GM12873 (cell line): ENCODE measurements at regions not wholly inside any gene's neighbourhood (a gene's known extent, or its start where the extent isn't known, plus 50 kb on each side); places are given as distances from the start of the nearest gene placed in this dataset.

Experiments
- TF ChIP-seq, protein P1 (sequence below): IDR thresholded peaks from 2 replicates; pipeline ENCODE4 v1.5.1; 2012; ENCODE audit warnings: low read depth, mild to moderate bottlenecking, moderate library complexity, low read length, control low read depth; ENCODE audit not compliant: insufficient read depth; ENCODE audit errors: missing control alignments

DNA sequence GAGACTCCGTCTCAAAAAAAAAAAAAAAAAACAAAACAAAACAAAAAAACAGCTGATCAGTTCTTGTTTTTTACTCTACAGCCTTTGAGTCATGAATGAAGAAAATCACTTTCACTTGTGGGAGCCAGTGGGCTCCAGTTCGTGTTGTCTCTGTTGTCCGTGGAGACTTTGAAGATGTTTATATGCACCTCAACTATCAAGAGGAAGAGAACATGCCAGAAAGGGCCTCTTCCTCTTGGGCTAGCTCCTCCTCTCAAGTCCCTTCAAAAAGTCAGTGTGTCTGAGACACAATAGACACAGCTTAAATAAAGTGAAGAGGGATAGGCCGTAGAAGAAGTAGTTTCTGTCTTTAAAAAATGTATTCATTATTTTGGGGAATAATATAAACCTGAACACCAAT is 182.7 kb downstream of the KDR start:
- TF ChIP-seq, protein P1, sequence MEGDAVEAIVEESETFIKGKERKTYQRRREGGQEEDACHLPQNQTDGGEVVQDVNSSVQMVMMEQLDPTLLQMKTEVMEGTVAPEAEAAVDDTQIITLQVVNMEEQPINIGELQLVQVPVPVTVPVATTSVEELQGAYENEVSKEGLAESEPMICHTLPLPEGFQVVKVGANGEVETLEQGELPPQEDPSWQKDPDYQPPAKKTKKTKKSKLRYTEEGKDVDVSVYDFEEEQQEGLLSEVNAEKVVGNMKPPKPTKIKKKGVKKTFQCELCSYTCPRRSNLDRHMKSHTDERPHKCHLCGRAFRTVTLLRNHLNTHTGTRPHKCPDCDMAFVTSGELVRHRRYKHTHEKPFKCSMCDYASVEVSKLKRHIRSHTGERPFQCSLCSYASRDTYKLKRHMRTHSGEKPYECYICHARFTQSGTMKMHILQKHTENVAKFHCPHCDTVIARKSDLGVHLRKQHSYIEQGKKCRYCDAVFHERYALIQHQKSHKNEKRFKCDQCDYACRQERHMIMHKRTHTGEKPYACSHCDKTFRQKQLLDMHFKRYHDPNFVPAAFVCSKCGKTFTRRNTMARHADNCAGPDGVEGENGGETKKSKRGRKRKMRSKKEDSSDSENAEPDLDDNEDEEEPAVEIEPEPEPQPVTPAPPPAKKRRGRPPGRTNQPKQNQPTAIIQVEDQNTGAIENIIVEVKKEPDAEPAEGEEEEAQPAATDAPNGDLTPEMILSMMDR = no peak

DNA sequence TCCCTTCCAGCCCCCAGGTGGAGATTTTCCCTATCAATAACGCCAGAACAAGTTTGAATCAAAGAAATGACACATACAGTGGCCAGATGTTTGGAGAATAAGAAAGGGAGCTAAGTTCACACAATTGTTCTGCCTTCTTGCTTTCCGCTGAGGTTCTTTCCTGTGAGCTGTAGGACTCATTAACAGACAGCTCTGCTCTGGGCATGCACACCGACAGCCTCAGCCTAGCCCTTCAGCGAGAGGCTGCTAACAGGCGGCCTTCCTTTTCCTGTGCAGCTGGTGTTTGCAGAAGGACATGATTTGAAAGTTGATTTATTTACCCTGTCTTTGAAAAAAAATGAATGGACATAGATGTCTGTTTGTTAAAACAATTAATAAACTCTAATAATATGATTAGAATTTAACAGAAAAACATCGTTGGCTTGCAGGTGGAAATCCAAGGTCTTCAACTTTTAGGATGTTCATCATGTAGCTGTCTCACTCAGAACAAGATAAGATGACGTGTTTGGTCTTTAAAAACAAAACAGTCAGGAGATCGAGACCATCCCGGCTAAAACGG is 183.3 kb downstream of the KDR start:
- TF ChIP-seq, protein P1 = no peak

DNA sequence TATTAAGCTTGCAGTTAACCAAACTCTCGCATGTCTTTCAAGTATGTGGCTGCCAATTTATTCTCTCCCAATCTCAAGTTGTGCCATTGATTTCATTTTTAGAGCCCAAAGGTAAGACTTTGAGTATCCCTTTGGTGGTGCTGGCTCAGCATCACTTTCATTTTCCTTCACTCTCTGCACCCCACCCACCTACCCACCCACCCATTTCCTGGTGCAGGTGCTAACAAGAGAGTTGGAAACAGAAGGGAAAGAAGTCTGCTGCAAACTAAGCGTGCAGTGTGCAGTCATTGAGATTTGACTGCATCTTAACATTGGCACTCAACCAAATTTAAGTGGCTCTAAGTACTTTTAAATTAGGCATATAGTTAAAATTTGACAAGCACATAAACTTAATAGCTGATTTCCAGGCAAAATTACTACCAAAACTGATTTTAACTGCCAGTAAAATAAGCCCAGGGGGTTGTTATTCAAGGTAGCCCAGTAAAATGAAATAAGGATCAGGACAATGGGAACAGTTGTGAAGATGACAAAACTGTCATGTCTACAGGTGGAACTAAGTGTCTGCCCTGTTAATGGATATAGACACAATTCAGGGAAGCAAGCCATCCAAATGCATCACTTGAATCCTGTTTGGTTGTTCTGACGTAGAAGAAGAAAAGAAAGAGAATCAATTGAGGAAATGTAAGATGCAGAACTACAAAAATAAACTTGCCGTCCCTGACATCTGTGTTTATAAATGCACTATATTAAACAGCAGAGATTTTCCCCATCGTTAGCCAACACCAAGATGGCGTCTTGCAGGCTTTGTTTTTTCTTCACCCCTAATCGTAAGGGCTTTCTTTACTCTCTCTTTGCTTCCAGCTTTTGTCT is 184.2 kb downstream of the KDR start:
- TF ChIP-seq, protein P1 = no peak

DNA sequence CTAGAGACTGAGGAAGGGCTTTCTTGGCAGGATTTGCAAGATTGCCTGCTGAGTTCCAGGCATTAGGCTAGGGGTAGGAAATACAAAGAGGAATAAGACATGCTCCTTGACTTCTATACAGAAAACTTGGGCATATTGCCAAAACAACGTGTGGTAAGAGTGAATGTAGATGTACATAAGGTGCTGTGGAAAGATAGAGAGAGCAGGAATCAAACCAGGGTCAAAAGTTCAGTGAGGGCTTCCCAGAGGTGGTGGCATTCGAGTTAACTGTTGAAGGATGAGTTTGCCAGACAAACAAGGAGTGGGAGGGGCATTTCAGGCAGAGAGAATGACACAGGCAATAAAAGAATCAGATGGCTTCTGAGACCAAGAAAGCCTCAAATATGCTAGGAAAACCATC is 187.9 kb downstream of the KDR start:
- TF ChIP-seq, protein P1 = no peak

DNA sequence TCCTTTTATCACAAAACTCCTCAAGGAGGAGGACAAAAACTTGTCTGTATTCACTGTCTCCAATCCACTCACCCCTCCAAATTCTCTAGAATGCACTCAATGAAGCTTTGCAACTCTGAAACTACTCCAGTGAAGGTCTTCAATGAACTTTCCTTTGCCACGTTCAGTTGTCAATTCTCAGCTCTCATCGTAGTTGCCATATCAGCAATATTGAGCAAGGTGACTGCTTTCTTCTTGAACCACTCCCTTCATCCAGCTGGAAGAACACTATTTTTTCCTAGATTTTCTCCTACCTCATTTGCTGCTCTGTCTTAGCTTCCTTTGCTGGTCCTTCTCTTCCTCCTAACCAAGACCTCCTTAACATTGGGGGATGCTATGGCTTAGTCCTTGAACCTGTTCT is 191.8 kb downstream of the KDR start:
- TF ChIP-seq, protein P1 = no peak

DNA sequence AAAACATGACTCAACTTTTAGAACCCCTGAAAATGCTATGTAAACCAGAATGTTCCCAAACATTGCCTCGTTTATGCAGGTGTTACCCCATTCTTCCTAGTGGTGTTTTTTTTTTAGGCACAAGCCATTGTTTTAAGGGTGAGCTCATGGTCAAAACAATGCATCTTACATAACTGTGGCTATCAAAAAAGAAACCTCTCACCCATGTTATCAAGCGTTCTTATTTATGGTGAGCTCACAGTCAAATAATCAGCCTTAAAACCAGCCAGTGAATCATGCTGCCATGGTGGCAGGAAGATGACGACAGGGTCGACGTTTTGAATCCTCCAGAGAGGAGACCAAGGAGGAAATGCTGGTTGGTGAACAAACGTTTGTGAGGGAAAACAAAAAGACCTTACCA is 195.2 kb downstream of the KDR start:
- TF ChIP-seq, protein P1 = no peak

DNA sequence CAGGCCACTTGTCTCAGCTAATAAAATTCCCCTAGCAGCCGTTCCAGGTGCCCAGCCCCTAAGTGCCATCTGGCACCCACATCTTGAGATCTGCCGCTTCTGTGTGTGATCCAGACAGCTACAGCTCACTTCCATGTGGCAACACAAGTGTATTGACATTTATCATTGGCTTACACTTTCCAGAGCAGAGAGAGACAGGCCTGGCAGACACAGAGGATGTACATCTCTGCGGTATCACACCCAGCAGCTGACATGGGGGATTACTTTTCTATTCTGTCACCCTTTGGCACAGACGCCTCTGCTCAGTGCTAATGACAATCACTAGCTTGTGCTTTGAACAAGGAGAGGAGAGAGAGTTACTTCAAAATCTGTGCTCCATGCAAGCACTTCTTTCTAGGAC is 195.9 kb downstream of the KDR start:
- TF ChIP-seq, protein P1 = no peak
